Right lobe of liver (tissue), 4 donors: ENCODE measurements at regions not wholly inside any gene's neighbourhood (a gene's known extent, or its start where the extent isn't known, plus 50 kb on each side); places are given as distances from the start of the nearest gene placed in this dataset.

Experiments
- POLR2A ChIP-seq: fragments of 450-650 bp; IDR thresholded peaks from one replicate; pipeline ENCODE4 v1.6.1; 2017; ENCODE audit warnings: antibody characterized with exemption, mild to moderate bottlenecking
- TF ChIP-seq, protein P1 (sequence below), 4 donors: fragments of 200-600 bp in 3 of 4; fragments of 450-650 bp in 1 of 4; IDR thresholded peaks; one replicate each; pipeline versions ENCODE4 v1.5.1 to v1.8.0; 2016 to 2022; ENCODE audit warnings: antibody characterized with exemption in 4 of 4, mild to moderate bottlenecking in 2 of 4
- donor health status: DM: no; HTN: no; CAD: no.
- donor health status: DM: no; HTN: no; CAD: no.
- donor health status: DM: no; HTN: yes; CAD: no.

DNA sequence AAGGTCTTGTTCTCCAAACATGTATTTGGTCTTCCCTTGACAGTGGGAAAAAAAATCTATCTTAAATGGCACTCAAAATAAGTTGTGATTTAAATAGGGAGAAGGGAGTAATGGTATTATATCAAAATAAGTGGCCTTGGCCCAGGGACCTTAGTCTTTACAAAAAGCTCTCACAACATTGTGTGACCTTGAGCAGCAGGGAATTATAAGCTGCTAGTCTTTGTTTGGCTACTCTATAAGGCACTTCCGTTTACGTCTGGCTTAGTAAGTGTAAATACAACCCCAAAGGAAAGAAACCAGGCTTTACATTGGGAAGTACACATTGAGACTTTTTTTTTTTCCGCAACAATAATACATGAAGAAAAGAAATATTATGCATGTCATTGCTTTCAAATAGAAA lies 734.0 kb upstream of the LINC00305 start:
- TF ChIP-seq, protein P1, sequence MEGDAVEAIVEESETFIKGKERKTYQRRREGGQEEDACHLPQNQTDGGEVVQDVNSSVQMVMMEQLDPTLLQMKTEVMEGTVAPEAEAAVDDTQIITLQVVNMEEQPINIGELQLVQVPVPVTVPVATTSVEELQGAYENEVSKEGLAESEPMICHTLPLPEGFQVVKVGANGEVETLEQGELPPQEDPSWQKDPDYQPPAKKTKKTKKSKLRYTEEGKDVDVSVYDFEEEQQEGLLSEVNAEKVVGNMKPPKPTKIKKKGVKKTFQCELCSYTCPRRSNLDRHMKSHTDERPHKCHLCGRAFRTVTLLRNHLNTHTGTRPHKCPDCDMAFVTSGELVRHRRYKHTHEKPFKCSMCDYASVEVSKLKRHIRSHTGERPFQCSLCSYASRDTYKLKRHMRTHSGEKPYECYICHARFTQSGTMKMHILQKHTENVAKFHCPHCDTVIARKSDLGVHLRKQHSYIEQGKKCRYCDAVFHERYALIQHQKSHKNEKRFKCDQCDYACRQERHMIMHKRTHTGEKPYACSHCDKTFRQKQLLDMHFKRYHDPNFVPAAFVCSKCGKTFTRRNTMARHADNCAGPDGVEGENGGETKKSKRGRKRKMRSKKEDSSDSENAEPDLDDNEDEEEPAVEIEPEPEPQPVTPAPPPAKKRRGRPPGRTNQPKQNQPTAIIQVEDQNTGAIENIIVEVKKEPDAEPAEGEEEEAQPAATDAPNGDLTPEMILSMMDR (IDR thresholded peaks at IDR 0.05) = no peak
- TF ChIP-seq POLR2A = no peak
